Natural killer cell (primary cell): ENCODE measurements at regions not wholly inside any gene's neighbourhood (a gene's known extent, or its start where the extent isn't known, plus 50 kb on each side); places are given as distances from the start of the nearest gene placed in this dataset.

ENCODE experiments used
- ATAC-seq, 3 donors: fragments of 150-1000 bp in 2 of 3; fragments of 200-7000 bp in 1 of 3; cut with Tn5 transposase; 1 replicate in 1 of 3; 2 replicates in 2 of 3; pipeline ENCODE4 v1.10.0; 2021; ENCODE audit warnings: mild to moderate bottlenecking in 2 of 3, moderate library complexity in 2 of 3
- DNase-seq, 2 donors: peaks; one replicate each; pipeline versions ENCODE4 v3.0.0 to v3.0.0-alpha.2; 2013 to 2021; ENCODE audit warnings: mixed read lengths in 1 of 2
- H3K27ac ChIP-seq: one replicate; pipeline ENCODE4 v1.5.1; 2013; ENCODE audit warnings: mild to moderate bottlenecking, low read length
- H3K27me3 ChIP-seq: one replicate; pipeline ENCODE4 v1.6.1; 2013; ENCODE audit warnings: low read length; ENCODE audit not compliant: control insufficient read depth, insufficient read depth
- H3K36me3 ChIP-seq: one replicate; pipeline ENCODE4 v1.6.1; 2013; ENCODE audit warnings: low read length; ENCODE audit not compliant: control insufficient read depth, insufficient read depth
- H3K4me1 ChIP-seq: one replicate; pipeline ENCODE4 v1.6.1; 2013; ENCODE audit warnings: low read length; ENCODE audit not compliant: control insufficient read depth, insufficient read depth
- H3K4me3 ChIP-seq: one replicate; pipeline ENCODE4 v1.5.1; 2013; ENCODE audit warnings: low read length
- H3K9me3 ChIP-seq: one replicate; pipeline ENCODE4 v1.6.1; 2013; ENCODE audit warnings: low read length; ENCODE audit not compliant: control insufficient read depth, insufficient read depth
- H3K27ac Mint-ChIP-seq, 2 donors: one replicate each; pipeline ENCODE4 v1.8.0; 2022; ENCODE audit warnings: mild to moderate bottlenecking in 2 of 2, mixed read lengths in 2 of 2, moderate library complexity in 1 of 2
- H3K27me3 Mint-ChIP-seq, 2 donors: one replicate each; pipeline ENCODE4 v1.8.0; 2022; ENCODE audit warnings: low read depth in 2 of 2, mixed read lengths in 2 of 2
- H3K36me3 Mint-ChIP-seq: one replicate; pipeline ENCODE4 v1.8.0; 2022; ENCODE audit warnings: mixed read lengths
- H3K4me1 Mint-ChIP-seq, 2 donors: one replicate each; pipeline ENCODE4 v1.8.0; 2022; ENCODE audit warnings: mixed read lengths in 2 of 2
- H3K4me3 Mint-ChIP-seq: one replicate; pipeline ENCODE4 v1.8.0; 2022; ENCODE audit warnings: mild to moderate bottlenecking, moderate library complexity, mixed read lengths
- H3K9me3 Mint-ChIP-seq, 2 donors: one replicate each; pipeline ENCODE4 v1.8.0; 2022; ENCODE audit warnings: mixed read lengths in 2 of 2
- WGBS: methylation state at CpG from one replicate; pipeline ENCODE4 v1.1.7; 2013; ENCODE audit warnings: missing lambda C conversion rate; ENCODE audit not compliant: insufficient coverage; 5-methylcytosine and 5-hydroxymethylcytosine counted together
- intact Hi-C: fragments of 100-400 bp; cut with micrococcal nuclease; formaldehyde crosslinking; loops from one replicate; pipeline ENCODE4 v1.14.2; 2022
- TF ChIP-seq, protein P1 (sequence below): fragments of 200-600 bp; IDR thresholded peaks from one replicate; pipeline ENCODE4 v1.8.0; 2022; ENCODE audit warnings: antibody characterized with exemption

DNA sequence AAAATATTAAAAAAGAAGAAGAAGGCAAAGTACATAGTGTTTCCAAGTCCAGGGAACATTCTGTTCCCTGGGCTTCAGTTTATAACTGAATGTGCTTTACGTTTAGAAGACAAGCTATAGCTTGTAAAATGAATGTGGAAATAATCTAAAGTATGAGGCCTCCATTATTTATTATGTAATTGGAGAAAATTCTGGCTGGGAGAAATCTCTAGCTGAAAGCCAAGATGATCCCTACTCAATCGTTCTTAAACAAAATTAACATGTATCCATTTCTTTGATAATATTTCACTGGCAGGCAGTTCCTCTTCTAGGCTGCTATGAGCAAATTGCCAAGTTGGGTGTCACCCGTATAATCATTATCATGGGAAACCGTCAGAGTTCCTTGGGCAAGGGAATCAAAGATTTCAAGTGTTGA, 52.2 kb upstream of the ETS2 start:
- Mint-ChIP-seq H3K36me3 (no peaks in the 10 kb centered on the region), H3K27me3 (peaks cover 15 to 44% of the 10 kb centered on the region in 2 donors), H3K4me1 (peaks cover 8 to 9% of the 10 kb centered on the region in 2 donors), H3K27ac (no peak overlapping the region), H3K9me3 (no peaks in the 10 kb centered on the region), H3K4me3 (no peak overlapping the region)
- Histone ChIP-seq H3K27ac (no peak overlapping the region), H3K4me1 (peaks cover 11% of the 10 kb centered on the region), H3K27me3 (peaks cover 2% of the 10 kb centered on the region), H3K9me3 (no peaks in the 10 kb centered on the region), H3K36me3 (no peaks in the 10 kb centered on the region), H3K4me3 (no peak overlapping the region)
- ATAC-seq: no peak
- 81% methylated on average over 4 of the region's 4 CpGs for WGBS
- TF ChIP-seq, protein P1, sequence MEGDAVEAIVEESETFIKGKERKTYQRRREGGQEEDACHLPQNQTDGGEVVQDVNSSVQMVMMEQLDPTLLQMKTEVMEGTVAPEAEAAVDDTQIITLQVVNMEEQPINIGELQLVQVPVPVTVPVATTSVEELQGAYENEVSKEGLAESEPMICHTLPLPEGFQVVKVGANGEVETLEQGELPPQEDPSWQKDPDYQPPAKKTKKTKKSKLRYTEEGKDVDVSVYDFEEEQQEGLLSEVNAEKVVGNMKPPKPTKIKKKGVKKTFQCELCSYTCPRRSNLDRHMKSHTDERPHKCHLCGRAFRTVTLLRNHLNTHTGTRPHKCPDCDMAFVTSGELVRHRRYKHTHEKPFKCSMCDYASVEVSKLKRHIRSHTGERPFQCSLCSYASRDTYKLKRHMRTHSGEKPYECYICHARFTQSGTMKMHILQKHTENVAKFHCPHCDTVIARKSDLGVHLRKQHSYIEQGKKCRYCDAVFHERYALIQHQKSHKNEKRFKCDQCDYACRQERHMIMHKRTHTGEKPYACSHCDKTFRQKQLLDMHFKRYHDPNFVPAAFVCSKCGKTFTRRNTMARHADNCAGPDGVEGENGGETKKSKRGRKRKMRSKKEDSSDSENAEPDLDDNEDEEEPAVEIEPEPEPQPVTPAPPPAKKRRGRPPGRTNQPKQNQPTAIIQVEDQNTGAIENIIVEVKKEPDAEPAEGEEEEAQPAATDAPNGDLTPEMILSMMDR: no peak
- intact Hi-C loops: no loop called here
- DNase-seq: no peak
